CD14-positive monocyte (primary cell): ENCODE measurements at regions not wholly inside any gene's neighbourhood (a gene's known extent, or its start where the extent isn't known, plus 50 kb on each side); places are given as distances from the start of the nearest gene placed in this dataset.

Source experiments
- DNase-seq, 3 donors: peaks; one replicate each; pipeline ENCODE4 v3.0.0-alpha.2; 2011 to 2022
- H2AFZ ChIP-seq: 2 replicates; pipeline ENCODE4 v1.6.0; 2012; ENCODE audit warnings: mild to moderate bottlenecking, low read depth, low read length, inconsistent platforms; ENCODE audit not compliant: insufficient read depth, poor library complexity, severe bottlenecking
- H3K27ac ChIP-seq, 2 donors: 1 replicate in 1 of 2; 2 replicates in 1 of 2; pipeline ENCODE4 v1.5.1; 2012 to 2013; ENCODE audit warnings: low read length in 2 of 2, control low read depth in 1 of 2, inconsistent platforms in 1 of 2, low read depth in 1 of 2, mild to moderate bottlenecking in 1 of 2
- H3K27me3 ChIP-seq, 2 donors: one replicate each; pipeline versions ENCODE4 v1.6.0 to v1.6.1; 2011 to 2013; ENCODE audit warnings: low read length in 2 of 2; ENCODE audit not compliant: control insufficient read depth in 2 of 2, insufficient read depth in 2 of 2
- H3K36me3 ChIP-seq, 2 donors: replicated peaks in 1 of 2; 1 replicate in 1 of 2; 2 replicates in 1 of 2; pipeline versions ENCODE4 v1.5.1 to v1.6.1; 2012 to 2013; ENCODE audit warnings: low read length in 2 of 2, control low read depth in 1 of 2, inconsistent platforms in 1 of 2, mild to moderate bottlenecking in 1 of 2; ENCODE audit not compliant: insufficient read depth in 2 of 2, control insufficient read depth in 1 of 2
- H3K4me1 ChIP-seq, 2 donors: 1 replicate in 1 of 2; 2 replicates in 1 of 2; pipeline versions ENCODE4 v1.5.1 to v1.6.1; 2012 to 2013; ENCODE audit warnings: low read length in 2 of 2, control low read depth in 1 of 2, inconsistent platforms in 1 of 2, mild to moderate bottlenecking in 1 of 2, moderate library complexity in 1 of 2; ENCODE audit not compliant: insufficient read depth in 2 of 2, control insufficient read depth in 1 of 2
- H3K4me2 ChIP-seq: replicated peaks from 2 replicates; pipeline ENCODE3; 2012; ENCODE audit warnings: low read length, moderate library complexity, mild to moderate bottlenecking; ENCODE audit not compliant: poor library complexity, severe bottlenecking; ENCODE audit errors: extremely low read depth
- H3K4me3 ChIP-seq, 3 experiments: fragments of 200-600 bp in 1 of 3; sonication (generic) in 1 of 3; replicated peaks in 1 of 3; 1 replicate in 2 of 3; 2 replicates in 1 of 3; pipeline ENCODE4 v1.5.1; 2011 to 2013; ENCODE audit warnings: low read length in 3 of 3, mild to moderate bottlenecking in 3 of 3, control low read depth in 2 of 3, low read depth in 2 of 3, inconsistent platforms in 1 of 3, moderate library complexity in 1 of 3
- H3K79me2 ChIP-seq: 2 replicates; pipeline ENCODE4 v1.6.0; 2012; ENCODE audit warnings: mild to moderate bottlenecking, control low read depth, inconsistent platforms, low read length, moderate library complexity; ENCODE audit not compliant: insufficient read depth
- H3K9ac ChIP-seq: 2 replicates; pipeline ENCODE4 v1.6.0; 2017; ENCODE audit warnings: low read length, mild to moderate bottlenecking; ENCODE audit not compliant: insufficient read depth, poor library complexity, severe bottlenecking
- H3K9me3 ChIP-seq, 2 donors: replicated peaks in 1 of 2; 1 replicate in 1 of 2; 2 replicates in 1 of 2; pipeline versions ENCODE4 v1.5.1 to v1.6.1; 2012 to 2013; ENCODE audit warnings: low read length in 2 of 2, control low read depth in 1 of 2; ENCODE audit not compliant: control insufficient read depth in 1 of 2, insufficient read depth in 1 of 2
- H4K20me1 ChIP-seq: 2 replicates; pipeline ENCODE4 v1.6.0; 2012; ENCODE audit warnings: mild to moderate bottlenecking, low read length, control low read depth, moderate library complexity; ENCODE audit not compliant: insufficient read depth
- H3K27ac Mint-ChIP-seq, 7 donors: one replicate each; pipeline ENCODE4 v1.8.0; 2020; ENCODE audit warnings: mild to moderate bottlenecking in 7 of 7, mixed read lengths in 7 of 7, moderate library complexity in 6 of 7, inconsistent platforms in 2 of 7
- H3K27me3 Mint-ChIP-seq, 3 donors: one replicate each; pipeline ENCODE4 v1.8.0; 2021 to 2022; ENCODE audit warnings: low read depth in 3 of 3, mild to moderate bottlenecking in 3 of 3, mixed read lengths in 3 of 3, moderate library complexity in 3 of 3, inconsistent platforms in 1 of 3
- H3K36me3 Mint-ChIP-seq, 2 donors: one replicate each; pipeline ENCODE4 v1.8.0; 2020; ENCODE audit warnings: mixed read lengths in 2 of 2, inconsistent platforms in 1 of 2, mild to moderate bottlenecking in 1 of 2
- H3K4me1 Mint-ChIP-seq: one replicate; pipeline ENCODE4 v1.8.0; 2020; ENCODE audit warnings: mild to moderate bottlenecking, mixed read lengths
- H3K4me3 Mint-ChIP-seq, 2 donors: one replicate each; pipeline ENCODE4 v1.8.0; 2020; ENCODE audit warnings: mild to moderate bottlenecking in 2 of 2, mixed read lengths in 2 of 2, moderate library complexity in 1 of 2
- H3K9me3 Mint-ChIP-seq, 7 donors: one replicate each; pipeline ENCODE4 v1.8.0; 2020 to 2022; ENCODE audit warnings: mixed read lengths in 7 of 7, mild to moderate bottlenecking in 6 of 7, moderate library complexity in 6 of 7, inconsistent platforms in 2 of 7
- WGBS: methylation state at CpG from one replicate; pipeline ENCODE4 v1.1.5; 2013; ENCODE audit warnings: missing lambda C conversion rate; ENCODE audit not compliant: insufficient coverage; 5-methylcytosine and 5-hydroxymethylcytosine counted together
- intact Hi-C, 2 donors: fragments of 100-400 bp; cut with micrococcal nuclease; formaldehyde crosslinking; loops; one replicate each; pipeline versions ENCODE4 v1.15.0 to v1.15.1; 2023
- TF ChIP-seq, protein P1 (sequence below): fragments of 200-600 bp; IDR thresholded peaks from one replicate; pipeline ENCODE4 v1.8.0; 2022; ENCODE audit warnings: antibody characterized with exemption, mild to moderate bottlenecking

DNA sequence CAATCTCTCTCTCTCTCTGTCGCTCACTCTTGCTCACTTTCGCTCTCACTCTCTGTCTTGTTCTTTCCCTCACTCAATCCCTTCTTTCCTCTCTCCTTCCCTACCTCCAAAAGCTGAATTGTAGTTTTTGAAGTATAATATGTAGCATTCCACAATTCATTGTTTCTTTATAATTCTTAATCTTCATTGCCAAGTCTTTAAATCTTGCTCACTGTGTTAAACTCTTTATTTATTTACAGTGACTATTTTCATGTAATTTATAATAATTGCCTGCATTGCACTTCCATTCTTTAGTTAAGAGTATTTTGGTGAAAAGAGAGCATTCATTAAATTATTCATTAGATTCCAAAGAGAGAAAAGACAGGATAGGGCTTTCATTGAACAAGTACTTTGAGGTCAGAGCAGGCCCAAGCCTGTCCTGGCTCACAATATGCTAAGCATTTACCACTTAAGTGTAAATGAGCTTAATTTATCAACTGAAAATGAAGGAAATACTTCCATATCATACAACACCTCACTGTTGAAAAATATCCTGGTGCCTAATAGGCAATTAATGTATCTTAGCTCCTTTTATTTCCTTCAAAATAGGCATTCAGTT, 257.4 kb upstream of the SLITRK1 start:
- Mint-ChIP-seq H3K4me3 (no peak overlapping the region), H3K27ac (no peak overlapping the region), H3K9me3 (peaks cover 0 to 5% (median 0%) of the 10 kb centered on the region in 7 donors), H3K4me1 (peaks cover 11% of the 10 kb centered on the region), H3K36me3 (no peaks in the 10 kb centered on the region), H3K27me3 (no peaks in the 10 kb centered on the region)
- WGBS, result no CpG with 5 or more reads among the region's 2 CpGs
- Histone ChIP-seq H3K4me1 (peaks cover 6 to 8% of the 10 kb centered on the region in 2 donors), H3K9me3 (no peaks in the 10 kb centered on the region), H3K9ac (no peak overlapping the region), H3K79me2 (no peaks in the 10 kb centered on the region), H3K36me3 (no peaks in the 10 kb centered on the region), H3K4me3 (no peak overlapping the region), H3K27ac (no peak overlapping the region), H3K4me2 (no peak overlapping the region), H3K27me3 (no peaks in the 10 kb centered on the region), H4K20me1 (no peaks in the 10 kb centered on the region), H2AFZ (no peak overlapping the region)
- intact Hi-C loops, result no loop called here
- TF ChIP-seq, protein P1, sequence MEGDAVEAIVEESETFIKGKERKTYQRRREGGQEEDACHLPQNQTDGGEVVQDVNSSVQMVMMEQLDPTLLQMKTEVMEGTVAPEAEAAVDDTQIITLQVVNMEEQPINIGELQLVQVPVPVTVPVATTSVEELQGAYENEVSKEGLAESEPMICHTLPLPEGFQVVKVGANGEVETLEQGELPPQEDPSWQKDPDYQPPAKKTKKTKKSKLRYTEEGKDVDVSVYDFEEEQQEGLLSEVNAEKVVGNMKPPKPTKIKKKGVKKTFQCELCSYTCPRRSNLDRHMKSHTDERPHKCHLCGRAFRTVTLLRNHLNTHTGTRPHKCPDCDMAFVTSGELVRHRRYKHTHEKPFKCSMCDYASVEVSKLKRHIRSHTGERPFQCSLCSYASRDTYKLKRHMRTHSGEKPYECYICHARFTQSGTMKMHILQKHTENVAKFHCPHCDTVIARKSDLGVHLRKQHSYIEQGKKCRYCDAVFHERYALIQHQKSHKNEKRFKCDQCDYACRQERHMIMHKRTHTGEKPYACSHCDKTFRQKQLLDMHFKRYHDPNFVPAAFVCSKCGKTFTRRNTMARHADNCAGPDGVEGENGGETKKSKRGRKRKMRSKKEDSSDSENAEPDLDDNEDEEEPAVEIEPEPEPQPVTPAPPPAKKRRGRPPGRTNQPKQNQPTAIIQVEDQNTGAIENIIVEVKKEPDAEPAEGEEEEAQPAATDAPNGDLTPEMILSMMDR, result no peak
- no peak for DNase-seq

DNA sequence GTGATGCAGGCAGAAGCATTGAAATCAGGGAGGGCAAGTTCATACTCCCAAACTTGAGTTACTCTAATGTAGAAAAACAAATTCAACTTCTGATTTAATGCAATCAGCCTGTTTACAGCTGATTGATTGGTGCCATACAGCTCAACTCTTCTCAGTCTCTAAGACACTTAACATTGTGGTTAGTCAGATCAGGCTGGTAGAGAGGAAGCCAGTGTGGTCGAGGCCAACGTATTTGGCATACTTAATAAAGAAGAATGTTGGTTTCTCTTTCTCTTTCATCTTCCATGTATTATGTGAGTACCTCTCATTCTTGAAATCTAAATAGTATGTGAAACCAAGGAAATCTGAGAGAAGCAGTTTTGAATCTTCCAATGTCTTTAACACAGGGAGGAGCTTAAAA, 255.0 kb upstream of the SLITRK1 start:
- no CpG with 5 or more reads among the region's 2 CpGs for WGBS
- peak overlapping the region; percentile 64 for H3K4me2 ChIP-seq

More for the DNA sequence above, 255.0 kb upstream of the SLITRK1 start:
- Histone ChIP-seq H3K9ac (no peak overlapping the region), H3K36me3 (no peaks in the 10 kb centered on the region), H3K27ac (peak overlapping the region in 1 of 2 donors; percentile 52), H3K4me1 (peaks cover 6 to 8% of the 10 kb centered on the region in 2 donors), H2AFZ (peak overlapping the region; percentile 73), H3K9me3 (no peaks in the 10 kb centered on the region), H3K27me3 (no peaks in the 10 kb centered on the region), H3K79me2 (no peaks in the 10 kb centered on the region), H3K4me3 (peak overlapping the region in 1 of 3 experiments; percentile 36), H4K20me1 (no peaks in the 10 kb centered on the region)
- Mint-ChIP-seq H3K27me3 (no peaks in the 10 kb centered on the region), H3K4me1 (peaks cover 11% of the 10 kb centered on the region), H3K9me3 (no peaks in the 10 kb centered on the region), H3K27ac (peak overlapping the region in 2 of 7 donors; percentile 27 to 77), H3K4me3 (peak overlapping the region; percentile 40 to 62), H3K36me3 (no peaks in the 10 kb centered on the region)
- no peak for DNase-seq
- intact Hi-C loops, result no loop called here
- TF ChIP-seq, protein P1, result no peak
